Forelimb muscle (tissue), 1 donor: ENCODE measurements at regions not wholly inside any gene's neighbourhood (a gene's known extent, or its start where the extent isn't known, plus 50 kb on each side); places are given as distances from the start of the nearest gene placed in this dataset.
"Not testable (repeated sequence)": the region's sequence is repeated elsewhere in the genome, so short reads cannot be mapped to it uniquely, and the experiment has no call there.

Experiments
- DNase-seq: peaks from one replicate; pipeline ENCODE4 v3.0.0-alpha.2; 2013; ENCODE audit warnings: low read depth

GRCh38 chr1:25131794-25132193, 100.5 kb downstream of the SYF2 start:
- DNase-seq = no peak

GRCh38 chr1:25130895-25131294, 101.4 kb downstream of the SYF2 start:
- no peak for DNase-seq

- DNase-seq = no peak
Measured at GRCh38 chr1:25129380-25129779, 102.9 kb downstream of the SYF2 start.

DNA sequence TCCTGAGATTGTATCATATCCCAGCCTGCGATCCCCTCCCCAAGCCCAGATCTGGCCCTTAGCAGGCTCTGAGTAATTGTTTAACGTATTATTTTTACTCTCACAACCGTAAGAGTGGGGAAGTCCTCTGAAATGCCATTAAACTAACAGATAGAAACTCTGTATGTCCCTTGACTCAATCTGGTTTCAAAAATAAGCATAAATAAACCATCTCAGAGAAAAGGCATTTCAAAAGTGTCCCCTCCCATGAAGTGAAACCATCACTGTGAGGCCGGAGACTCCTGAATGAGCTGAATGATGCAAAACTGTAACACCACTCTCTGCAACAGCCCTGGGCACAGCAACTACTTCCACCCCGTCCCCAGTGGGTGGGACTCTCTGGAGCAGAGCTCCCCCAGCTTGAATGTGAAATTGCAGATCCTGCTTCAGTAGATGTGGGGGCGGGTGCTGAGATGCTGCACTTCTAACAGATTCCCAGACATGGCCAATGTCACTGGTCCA, 104.1 kb downstream of the SYF2 start:
- DNase-seq = no peak

DNA sequence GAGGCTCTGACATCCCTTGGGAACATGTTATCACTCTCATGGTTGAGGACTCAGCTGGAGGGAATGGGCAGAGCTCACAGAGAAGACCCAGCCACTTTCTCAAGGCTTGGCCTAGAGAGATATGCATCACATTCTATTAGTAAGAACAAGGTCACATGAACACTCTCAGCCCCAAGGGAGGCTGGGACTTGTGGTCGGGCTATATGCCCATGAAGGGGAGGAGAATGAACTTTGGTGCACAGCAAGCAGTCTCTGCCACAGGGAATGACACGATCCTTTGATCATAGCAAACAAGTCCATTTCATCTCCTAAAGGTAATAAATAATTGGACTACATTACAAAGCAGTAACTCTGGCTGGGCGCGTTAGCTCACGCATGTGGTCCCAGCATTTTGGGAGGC, 105.7 kb downstream of the SYF2 start:
- DNase-seq = no peak

DNA sequence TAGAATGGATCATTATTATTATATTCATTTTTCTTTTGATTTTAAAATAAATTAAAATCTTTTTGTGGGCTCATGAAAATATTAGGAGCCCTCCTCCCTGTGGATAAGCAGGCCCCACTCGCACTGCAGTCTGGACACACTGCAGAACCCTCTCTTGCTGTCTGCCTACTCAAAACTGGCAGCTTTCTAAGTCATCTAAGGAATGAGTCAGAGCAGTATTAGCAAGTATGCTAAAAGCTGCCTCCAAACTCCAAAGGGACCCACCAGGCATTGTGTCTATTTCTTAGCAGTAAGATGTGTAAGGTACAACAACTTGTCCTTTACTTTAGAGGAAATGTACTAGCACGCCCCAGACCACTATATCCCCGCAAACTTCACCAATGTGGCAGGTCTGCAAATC, 108.8 kb downstream of the SYF2 start:
- no peak for DNase-seq

- no peak for DNase-seq
Measured at GRCh38 chr1:25122747-25123146, 109.6 kb downstream of the SYF2 start.

GRCh38 chr1:25120281-25120680, 112.0 kb downstream of the SYF2 start:
- DNase-seq = no peak

DNA sequence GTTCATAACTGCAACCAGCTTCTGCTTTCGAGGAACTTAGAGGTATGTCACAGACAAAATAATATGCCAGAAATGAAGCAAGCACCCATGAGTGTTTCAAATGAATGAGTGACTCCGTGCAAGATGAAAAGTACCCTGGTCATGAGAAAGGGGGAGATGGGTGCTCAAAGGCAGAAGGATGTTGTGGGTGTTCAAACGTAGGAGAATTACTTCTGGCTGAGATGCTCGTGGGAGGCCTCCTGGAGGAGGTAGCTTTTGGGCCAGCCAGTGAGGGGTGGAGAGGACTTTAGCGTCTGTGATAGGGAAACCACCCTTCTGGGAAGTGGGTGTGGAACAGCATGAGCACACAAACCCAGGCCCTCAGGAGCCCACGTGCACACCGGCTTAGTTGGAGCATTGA, 113.8 kb downstream of the SYF2 start:
- DNase-seq = no peak

- no peak for DNase-seq
Measured at GRCh38 chr1:25117233-25117823, 115.0 kb downstream of the SYF2 start.

- DNase-seq = no peak
Measured at GRCh38 chr1:25116832-25117231, 115.5 kb downstream of the SYF2 start.

- DNase-seq = not testable (repeated sequence)
Measured at GRCh38 chr1:25116117-25116516, 116.2 kb downstream of the SYF2 start.

GRCh38 chr1:25113731-25114130, 118.6 kb downstream of the SYF2 start:
- DNase-seq = no peak

DNA sequence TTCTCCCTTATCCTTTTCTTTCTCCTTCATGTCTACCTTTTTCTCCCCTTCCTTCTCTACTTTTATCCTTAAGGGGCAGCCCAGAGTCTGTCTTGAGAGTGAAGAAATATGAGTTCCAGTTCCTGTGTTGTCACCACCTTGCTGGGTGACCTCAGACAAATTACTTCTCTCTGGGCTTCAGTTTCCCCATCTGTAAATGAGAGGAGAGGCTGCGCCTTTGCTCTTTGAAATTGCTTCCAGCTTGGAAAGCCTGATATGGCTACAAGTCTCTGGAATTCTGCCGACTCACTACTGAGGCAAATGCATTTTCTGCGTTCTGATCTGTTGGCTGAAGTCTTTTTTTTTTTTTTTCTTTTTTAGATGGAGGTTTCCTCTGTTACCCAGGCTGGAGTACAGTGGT, 119.2 kb downstream of the SYF2 start:
- no peak for DNase-seq

DNA sequence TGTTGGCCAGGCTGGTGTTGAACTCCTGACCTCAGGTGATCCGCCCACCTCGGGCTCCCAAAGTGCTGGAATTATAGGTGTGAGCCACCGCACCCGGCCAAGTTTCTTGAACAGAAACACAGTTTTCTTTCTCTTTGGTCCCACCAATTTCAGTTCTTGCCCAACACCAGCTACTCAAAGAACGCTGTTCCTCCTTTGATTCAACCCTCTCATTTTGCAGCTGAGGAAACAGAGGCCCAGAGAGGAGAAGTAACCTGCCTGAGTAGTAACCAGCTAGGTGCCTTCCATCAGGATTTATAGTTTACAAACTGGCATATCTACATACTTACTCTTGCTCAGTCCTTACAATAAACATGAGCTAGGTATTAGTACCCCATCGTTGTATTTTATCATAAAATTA, 119.9 kb downstream of the SYF2 start:
- DNase-seq = no peak

GRCh38 chr1:25111706-25112105, 120.6 kb downstream of the SYF2 start:
- no peak for DNase-seq

GRCh38 chr1:25110485-25110884, 121.8 kb downstream of the SYF2 start:
- no peak for DNase-seq

- DNase-seq = no peak
Measured at GRCh38 chr1:25110036-25110435, 122.3 kb downstream of the SYF2 start.

GRCh38 chr1:25109531-25109951, 122.8 kb downstream of the SYF2 start:
- DNase-seq = no peak

- DNase-seq = no peak
Measured at GRCh38 chr1:25107643-25108010, 124.7 kb downstream of the SYF2 start.

DNA sequence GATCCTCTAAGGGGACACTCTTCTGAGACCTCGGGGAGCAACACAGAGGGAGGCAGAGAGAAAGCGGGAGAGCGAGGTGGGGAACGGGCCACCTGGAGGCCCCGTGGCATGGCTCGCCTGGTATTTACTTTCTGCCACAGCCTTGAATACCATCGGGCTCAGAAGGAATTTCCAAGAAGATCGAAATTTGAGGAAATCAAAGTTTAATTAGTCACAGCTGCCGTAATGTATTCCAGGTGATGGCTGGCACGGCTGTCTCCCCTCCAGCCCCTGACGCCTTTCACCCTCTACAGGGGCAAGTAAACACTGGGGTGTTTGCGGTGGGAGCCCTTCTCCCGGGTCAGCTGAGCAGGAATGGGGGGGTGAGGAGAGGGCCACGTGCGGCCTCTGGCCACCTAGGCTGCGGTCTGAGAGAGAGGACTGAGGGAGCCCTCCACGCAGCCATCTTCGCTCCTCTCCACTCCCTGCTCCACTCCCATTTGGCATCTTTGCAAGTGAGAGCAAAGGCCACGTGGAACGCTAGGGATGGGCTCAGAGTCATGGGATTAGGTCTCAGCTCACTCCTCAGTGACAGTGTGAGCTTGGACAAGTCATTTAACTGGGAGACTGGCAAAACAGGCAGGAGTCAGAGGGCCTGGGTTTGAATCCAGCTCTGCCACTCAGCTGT, 125.2 kb downstream of the SYF2 start:
- DNase-seq = no peak

DNA sequence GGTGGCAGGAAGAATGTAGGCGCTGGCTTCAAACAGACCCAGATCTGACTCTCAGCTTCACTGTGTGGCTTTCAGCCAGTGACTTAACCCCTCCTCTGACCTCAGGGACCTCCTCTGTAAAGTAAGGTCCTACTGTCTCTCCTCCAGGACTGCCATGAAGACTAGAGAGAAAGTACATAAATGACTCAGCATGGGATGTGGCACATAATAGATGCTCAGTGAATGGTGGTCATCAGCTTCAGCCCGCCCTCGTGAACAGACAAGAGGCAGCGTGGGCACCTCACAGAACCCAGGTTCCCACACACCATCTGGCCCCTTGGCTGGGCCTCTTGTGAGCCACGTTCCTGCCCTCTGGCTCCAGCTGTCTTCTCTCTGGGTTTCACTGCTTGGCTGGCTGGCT, 126.0 kb downstream of the SYF2 start:
- no peak for DNase-seq

- DNase-seq = no peak
Measured at GRCh38 chr1:25105836-25106235, 126.5 kb downstream of the SYF2 start.
